ENCODE measurements at regions not wholly inside any gene's neighbourhood (a gene's known extent, or its start where the extent isn't known, plus 50 kb on each side); places are given as distances from the start of the nearest gene placed in this dataset.

DNA sequence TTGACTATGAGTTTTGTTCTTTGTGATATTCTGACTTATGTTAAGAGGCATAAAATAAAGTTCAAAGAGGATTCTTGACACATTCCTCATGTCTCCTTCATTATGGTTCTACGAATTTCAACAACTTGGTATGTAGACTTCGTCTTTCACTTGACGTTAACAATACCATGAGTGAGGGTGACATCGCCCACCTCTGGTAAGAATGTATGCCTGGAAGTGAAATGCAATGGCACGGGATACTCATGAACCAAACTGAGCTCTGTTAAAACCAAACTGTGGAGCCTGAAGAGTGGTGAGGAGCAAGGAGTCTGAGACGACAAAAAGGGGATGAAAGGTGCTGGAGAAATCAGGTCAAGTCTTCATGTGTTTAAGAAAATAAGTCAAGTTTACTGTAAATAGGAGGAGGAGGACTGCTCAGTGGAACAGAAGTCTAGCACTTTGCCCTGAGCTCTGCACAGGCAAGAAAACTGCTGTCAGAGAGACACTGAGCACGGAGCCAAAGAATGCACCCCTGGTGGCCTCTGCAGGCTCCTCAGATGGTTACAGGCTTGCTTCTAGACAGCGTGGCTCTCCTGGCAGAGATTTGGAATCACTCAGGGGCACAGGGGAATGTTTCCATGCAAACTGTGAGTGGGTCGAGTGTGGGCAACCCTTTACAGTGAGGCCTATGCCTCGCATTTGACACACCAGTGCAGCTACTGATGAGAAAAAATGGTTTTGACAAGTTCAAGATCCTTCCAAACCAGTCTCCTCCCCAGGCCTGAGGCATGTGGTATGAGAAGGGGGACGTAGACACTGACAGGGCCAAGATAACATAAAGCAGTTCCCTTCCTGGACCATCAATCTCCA, 470.1 kb downstream of the IRX1 start:
- DNase-seq (ENCODE audit: low spot score): no peak

DNA sequence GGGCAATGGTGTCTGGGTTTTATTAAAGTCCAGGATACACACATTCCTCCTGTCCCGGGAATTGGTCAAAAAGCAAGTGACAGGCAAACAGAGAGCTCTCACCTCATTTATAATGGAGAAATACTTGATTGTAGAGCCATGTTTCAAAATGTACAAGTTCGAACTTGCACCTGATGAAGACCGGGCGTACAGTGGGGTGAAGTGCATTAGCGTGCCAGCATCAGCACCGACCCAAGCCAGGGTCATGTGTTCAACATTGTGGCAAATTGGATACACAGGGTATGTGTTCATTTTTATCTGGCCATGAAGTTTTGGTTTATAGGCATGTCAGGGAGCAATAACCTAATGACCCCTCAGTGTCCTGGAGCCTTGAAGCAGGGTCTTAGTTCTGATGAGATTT, 472.5 kb downstream of the IRX1 start:
- DNase-seq (ENCODE audit: low spot score): no peak

DNA sequence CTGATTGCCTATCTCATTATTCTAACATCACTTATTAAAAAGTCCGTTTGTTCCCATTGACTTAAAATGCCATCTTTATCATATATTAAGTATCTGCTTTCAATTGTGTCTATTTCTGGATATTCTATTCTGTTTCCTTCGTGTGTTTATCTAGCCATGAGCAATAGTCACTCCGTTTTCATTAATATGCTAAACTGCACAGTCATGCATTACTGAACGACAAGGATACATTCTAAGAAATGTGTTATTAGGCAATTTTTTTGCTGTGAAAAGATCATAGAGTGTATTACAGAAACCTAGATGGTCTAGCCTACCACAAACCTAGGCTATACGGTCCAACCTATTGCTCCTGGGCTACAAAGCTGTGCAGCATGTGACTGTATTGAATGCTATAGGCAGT, 482.9 kb downstream of the IRX1 start:
- no peak for DNase-seq (ENCODE audit: low spot score)

DNA sequence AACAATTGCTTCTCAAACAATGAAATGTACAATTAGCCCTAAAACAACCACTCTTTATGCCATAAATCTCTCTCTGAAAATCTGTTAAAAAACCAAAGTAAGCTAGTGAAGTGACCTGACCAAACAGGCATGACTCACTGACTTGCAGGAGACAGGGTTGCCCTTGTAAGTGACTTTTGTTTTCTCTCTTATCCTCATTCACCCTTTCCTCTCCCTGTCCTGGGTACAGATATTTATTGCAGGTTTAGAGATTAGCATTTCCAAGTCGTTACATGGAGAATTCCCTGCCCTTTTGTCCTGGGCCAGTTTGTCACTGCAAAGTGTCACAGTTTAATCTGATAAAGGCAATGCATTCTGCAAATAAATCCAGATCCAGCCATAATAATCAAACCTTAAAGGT, 484.2 kb downstream of the IRX1 start:
- DNase-seq (ENCODE audit: low spot score): no peak

DNA sequence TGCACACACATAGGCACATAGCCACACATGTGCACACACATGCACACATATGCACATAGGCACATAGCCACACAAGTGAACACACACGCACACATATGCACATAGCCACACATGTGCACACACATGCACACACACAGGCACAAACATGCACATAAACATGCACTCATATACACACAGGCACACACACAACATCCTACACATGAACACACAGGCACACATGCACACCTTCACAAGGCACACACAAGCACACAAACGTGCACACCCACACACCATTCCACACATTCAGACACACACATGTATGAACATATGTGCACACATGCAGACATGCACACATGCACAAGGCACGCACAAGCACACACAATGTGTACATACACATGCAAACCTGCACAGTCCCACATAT, 484.7 kb downstream of the IRX1 start:
- DNase-seq (ENCODE audit: low spot score): no peak

DNA sequence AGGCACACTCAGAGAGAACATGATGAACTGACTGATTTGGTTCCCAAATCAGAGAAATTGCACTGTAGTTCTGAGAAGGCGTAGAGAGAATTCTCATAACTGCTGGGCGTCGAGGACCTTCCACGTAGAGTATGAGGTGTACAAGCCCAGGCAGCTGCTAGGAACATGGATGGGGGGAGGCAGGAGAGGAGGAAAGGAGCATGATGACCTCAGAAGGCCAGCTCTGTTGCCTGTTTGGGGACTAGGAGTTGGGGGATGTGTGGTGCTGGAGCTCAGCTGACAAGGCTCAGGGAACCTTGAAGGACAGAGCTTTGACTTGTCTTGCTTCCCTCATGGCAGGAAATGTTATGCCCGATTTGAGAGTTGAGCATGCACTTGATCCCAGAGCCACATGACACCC, 485.4 kb downstream of the IRX1 start:
- DNase-seq (ENCODE audit: low spot score): no peak

DNA sequence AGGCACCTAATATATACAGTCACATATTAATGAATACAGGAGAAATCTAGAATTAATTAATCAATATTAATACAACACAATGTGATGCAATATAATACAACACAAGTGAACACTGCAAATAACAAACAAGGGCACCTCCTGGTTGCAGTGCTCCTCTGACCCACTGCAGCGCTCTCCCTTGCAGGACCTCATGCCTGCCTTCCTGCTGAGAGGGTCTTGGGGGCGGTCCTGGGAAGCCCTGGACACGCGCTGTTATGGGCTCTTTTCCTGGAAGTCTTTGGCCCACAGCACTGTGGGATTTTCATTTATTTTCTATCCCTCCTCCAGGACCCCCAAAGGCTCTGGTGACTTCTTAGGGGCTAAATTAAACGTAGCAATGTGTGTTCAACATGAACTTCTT, 485.8 kb downstream of the IRX1 start:
- no peak for DNase-seq (ENCODE audit: low spot score)

DNA sequence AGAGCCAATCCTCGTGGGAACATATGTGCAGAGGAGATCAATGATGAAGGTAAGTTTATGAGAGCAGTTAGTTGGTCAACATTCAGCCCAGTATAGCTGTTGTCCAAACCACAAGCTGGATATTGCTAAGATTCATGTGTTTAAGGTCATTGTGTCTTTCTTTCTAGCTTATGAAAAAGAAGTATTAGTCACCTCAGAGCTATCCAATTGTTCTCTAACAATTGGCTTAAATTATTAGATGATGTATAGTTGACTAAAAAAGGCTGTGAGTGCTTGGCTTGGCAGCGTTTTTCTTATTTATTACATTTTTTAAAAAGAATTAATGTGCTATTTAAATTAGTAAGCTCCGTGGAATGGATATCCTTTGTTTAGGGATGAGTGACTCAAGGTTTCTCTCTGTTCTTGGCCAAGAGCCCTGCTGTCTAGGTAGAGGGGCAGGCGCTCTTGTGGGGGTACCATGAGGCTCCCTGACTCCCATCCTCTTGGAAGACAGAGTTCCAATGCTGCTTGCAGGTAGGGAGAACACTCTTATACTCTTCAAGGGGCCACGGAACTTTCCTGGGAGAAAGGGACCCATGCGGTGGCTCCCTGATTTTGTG, 487.4 kb downstream of the IRX1 start:
- DNase-seq (ENCODE audit: low spot score): no peak

DNA sequence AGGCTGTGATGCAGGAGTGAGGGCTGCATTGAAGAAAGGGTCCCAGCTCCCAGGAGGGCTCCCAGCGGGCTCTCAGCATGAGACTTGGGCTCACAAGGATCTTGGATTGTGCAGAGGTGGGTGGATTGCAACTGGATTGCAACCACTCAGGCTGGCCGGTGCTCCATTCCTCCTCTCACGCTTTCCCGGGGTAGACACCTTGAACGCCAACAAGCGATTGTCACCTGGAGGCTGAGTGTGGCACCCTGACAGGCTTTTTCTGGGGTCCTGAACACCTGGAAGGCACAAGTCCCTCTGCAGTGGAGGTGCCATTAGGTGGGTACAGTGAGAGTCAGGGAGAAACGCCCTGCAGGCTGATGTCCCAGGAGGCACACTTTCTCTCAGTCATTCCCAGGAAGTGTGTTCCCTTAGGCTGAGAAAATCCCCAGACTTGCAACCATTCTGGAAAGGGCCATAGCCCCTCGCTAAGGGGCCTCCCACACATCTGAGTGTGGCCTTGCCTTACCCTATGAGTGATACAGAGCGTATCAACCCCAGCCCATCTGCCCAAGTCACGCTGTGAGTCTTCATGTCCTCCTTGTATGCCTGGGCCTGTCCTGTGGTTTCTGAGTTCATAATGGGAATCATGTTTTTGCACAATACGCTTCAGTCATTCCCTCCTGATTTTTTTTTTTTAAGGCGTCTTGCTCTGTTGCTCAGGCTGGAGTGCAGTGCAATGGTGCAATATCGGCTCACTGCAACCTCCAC, 488.1 kb downstream of the IRX1 start:
- no peak for DNase-seq (ENCODE audit: low spot score)

DNA sequence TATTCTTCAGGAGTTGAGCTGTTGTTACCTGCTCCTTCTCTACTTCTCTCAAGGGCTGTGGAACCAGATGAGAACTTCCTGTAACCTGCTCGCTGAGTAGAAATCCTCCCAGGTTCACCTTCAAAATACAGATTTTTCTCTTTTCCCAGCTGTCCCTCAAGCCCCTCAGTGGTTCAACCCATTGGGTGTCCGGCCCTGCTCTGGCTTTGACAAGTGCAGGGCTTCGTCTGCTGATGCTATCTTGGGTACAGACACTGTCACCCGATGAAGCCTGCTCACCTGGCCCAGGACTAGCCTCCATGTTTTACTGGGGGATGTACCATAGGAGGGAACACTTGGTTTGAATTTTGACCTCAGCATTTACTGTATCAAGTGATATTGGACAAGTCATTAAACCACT, 490.4 kb downstream of the IRX1 start:
- no peak for DNase-seq (ENCODE audit: low spot score)

DNA sequence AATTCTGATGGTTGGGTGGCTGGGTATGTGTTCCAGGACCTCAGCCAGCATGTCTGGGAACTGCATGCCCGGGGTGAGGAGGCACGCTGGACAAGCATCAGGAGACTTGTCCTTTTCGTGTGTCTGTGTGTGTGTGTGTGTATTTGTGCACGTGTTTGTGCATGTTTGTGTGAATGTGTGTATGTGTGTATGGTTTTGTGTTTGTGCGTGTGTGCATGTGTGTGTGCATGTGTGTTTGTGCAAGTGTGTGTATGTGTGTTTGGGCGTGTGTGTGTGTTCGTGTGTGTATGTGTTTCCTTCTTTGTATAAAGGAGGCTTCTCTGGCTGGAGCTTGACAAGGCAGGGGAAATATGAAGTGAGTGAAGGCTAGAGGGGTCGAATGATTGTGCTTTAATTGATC, 491.5 kb downstream of the IRX1 start:
- DNase-seq (ENCODE audit: low spot score): no peak

DNA sequence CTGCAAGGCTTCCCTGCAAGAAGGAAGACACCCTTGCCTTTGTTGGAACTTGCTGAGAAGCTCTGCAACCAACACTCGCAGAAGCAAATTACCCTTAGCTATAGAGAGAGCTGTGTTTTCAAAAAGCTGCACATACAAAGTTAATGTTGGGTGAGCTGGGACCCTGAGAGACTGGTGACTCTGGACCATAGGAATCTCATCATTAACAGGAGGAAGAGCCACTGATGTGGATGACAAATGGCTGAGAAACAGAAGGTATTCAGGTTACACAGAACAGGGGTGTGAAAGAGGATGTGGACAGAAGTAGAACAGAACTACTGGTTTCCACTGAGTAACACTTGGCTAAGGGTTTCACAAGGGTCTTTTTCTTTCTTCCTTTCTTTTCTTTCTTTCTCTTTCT, 493.5 kb downstream of the IRX1 start:
- no peak for DNase-seq (ENCODE audit: low spot score)

DNA sequence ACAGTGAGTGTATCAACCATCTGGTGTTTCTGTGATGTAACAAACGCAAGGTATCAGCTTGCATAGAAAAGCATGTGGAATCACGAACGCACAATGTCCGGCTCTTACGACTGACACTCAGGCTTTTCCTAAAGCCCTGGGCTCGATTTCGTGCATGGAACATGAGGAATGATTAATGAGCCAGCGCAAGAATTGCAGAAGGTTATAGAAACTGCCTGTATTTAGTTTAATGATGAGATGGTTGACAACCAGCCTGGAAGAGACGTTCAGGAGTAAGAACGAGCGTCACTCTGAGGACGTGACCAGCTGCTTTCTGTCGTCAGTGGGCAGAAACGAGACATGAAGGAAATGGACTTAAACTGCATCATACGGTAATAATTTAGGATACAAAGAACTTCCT, 497.6 kb downstream of the IRX1 start:
- no peak for DNase-seq (ENCODE audit: low spot score)

DNA sequence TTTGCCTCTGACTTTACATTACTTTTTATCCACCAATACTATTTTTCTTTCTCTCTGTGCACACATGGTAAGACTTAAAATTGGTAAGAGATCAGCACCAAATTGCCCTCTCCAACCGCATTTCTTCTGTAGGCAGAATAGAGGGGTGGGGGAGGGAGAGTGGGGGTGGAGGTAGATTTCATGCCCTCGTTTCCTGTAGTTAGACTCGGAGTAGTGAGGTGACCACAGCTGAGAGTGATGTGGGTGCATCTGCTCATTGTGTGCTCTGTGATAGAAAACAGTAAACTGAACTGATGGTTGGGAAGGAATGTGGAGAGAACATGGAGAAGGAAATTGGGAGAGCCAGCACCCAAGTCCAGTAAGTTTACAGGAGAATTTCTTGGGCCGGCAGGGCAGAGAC, 498.3 kb downstream of the IRX1 start:
- no peak for DNase-seq (ENCODE audit: low spot score)

DNA sequence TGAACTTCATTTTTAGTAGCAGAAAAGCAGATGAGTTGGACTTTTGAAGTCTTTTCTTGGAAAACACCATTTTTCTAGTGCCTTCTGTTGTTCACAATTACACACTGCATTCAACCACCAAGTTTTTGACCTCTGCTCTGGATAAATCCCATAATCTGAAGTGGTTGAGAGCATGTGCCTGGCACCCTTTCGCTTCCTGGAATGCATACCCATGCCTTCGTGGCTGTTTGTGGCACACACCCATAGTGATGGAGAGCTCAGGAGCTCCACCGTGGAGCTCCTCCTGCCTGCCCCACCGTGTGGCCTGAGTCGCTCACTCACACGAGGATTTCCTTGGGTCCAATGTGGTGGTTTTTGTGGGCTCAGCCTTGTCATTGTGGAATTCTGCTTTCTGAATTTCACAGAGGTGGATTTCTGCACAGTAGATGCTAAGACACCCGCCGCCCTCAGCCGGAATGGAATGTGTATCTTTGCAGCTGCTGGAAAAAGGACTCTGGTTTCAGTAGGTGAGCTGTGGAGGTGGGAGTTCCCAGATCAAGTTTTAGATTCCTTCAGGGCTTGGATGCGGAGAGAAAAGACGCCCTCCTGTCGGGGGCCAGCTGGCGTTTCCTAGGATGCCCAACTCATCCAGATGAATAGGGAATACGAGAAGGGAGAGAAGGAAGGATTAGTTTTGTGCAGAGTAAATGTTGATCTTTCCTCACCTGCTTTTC, 500.4 kb downstream of the IRX1 start:
- DNase-seq (ENCODE audit: low spot score): no peak

DNA sequence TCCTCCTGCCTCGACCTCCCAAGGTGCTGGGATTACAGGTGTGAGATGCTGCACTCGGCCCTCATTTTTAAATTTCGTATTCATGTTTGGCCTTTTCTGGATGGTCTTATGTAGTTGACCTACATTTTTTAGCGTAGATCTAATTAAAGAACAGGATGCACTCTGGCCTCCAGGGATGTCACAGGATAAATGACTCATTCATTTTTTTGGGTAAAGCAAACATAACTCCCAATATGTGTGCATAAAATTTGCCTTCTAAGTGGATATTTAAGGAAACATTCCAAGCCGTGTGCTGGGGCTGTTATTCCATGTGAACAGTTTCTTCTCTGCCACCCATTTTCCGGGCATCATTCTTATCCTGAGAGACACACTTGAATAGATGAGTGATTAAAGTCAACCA, 501.6 kb downstream of the IRX1 start:
- DNase-seq (ENCODE audit: low spot score): no peak

DNA sequence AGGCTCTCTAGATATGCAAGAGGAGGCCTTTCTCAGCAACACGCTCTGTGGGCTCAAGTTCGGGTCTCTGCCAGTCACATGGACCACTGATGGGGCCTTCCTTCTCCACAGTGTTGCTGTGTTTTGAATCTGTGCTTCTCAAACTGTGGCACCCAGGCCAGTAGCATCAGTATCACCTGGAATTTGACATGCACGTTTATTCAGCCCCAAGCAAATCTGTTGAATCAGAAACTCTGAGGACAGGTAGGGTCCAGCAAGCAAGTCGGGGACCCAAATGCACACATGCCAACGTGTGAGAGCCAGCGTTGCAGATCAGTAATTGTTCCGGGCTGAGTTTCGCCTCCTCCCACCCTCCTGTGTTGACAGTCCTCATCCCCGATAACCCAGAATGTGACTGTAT, 502.6 kb downstream of the IRX1 start:
- no peak for DNase-seq (ENCODE audit: low spot score)

DNA sequence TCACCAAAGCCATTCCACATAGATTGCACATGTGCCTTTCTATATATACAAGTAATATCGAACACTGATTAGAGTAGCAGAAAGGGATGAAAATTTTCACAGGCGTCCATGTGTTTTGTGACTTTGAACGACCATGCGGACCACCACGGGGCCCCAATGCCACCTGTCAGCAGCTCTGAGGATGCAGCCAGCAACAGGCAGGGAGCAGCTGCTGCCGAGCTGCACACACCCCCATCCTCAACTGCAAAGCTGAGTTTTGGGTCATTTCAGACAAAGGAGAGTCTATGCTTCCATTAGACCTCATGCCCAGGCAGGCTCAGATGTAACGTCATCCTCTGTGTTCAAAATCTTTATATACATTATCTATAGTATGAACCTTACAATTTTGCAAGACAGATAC, 503.8 kb downstream of the IRX1 start:
- no peak for DNase-seq (ENCODE audit: low spot score)

DNA sequence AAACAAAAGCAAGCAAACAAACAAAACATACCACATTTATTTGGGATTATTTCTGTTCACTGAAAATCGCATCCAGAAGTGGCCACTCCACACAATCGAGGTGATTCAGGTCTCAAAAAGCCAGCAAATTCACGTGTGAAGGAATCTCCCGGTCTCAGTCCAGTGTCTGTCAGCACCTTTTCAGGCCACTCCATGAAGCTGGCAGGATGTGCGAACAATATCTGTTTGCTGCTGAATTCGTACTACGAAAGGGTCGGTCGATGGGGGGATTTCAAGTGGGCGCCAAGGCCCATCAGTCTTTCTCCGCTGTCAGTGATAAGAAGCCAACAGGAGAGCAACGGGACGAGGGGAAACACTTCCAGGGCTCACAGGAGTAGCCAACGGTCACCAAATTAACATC, 505.1 kb downstream of the IRX1 start:
- no peak for DNase-seq (ENCODE audit: low spot score)

DNA sequence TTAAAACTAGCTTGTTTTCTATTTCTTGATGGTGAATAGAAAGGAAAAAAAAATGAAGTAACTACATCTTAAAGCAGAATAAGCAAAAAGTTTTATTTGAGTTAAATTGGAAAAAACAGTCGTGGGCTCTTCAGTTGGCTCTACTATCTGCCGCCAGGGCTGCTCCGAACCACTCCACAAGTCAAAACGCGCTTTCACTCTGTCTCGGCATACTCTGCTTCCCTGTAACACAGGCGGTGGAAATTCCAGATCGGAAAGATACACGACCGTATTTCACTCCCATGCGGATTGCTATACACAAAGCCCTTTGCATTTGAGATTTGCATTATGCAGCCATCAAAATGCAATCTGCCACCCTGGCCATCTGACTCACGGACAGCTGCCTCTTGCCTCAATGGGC, 505.6 kb downstream of the IRX1 start:
- DNase-seq (ENCODE audit: low spot score): no peak

DNA sequence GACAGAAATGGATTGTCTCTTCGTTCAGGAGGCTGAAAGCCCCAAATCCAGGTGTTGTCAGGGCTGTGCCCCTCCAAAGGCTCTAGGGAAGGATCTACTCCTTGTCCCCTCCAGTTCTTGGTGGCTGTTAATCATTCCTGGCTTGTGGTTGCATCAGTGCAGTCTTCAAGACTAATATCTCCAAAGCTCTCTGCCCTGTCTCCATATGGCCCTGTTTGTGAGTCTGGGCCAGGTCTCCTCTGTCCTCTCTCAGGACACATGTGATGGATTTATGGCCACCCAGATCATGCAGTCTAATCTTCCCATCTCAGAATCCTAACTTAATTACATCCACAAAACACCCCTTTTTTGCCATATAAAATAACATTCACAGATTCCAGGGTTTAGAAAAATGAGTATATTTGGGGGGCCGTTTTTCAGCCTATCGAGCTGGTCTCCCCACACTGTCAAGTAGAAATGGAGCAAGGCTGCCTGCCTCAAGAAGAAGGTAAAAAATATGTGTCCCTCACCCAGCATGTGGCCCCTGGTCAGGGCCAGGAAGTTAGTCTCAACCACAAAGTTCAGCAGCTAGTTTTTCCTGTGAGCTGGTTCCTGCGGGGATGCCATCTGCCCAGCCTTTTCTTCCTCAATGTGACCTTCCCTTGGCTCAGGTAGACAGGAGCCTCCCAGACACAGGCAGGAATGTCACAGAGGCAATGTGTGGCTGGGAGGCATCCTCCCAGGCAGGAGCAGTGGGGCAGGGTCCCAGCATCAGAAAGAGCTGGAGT, 509.4 kb downstream of the IRX1 start:
- no peak for DNase-seq (ENCODE audit: low spot score)
